Neural crest cell (in vitro differentiated cells): ENCODE measurements at regions not wholly inside any gene's neighbourhood (a gene's known extent, or its start where the extent isn't known, plus 50 kb on each side); places are given as distances from the start of the nearest gene placed in this dataset.

Experiments used
- DNase-seq: peaks from one replicate; pipeline ENCODE4 v3.0.0; 2021; ENCODE audit warnings: low read depth, mixed read lengths, low spot score
- H3K27ac Mint-ChIP-seq: one replicate; pipeline ENCODE4 v1.8.0; 2021; ENCODE audit warnings: mild to moderate bottlenecking, mixed read lengths; ENCODE audit not compliant: unreplicated experiment
- H3K27me3 Mint-ChIP-seq: 2 replicates; pipeline ENCODE4 v1.8.0; 2021; ENCODE audit warnings: low read depth, mild to moderate bottlenecking, mixed read lengths
- H3K36me3 Mint-ChIP-seq: 2 replicates; pipeline ENCODE4 v1.8.0; 2021; ENCODE audit warnings: low read depth, mild to moderate bottlenecking, mixed read lengths
- H3K4me1 Mint-ChIP-seq: 2 replicates; pipeline ENCODE4 v1.8.0; 2021; ENCODE audit warnings: mixed read lengths
- H3K4me3 Mint-ChIP-seq: one replicate; pipeline ENCODE4 v1.8.0; 2021; ENCODE audit warnings: mild to moderate bottlenecking, mixed read lengths
- H3K9me3 Mint-ChIP-seq: 2 replicates; pipeline ENCODE4 v1.8.0; 2021; ENCODE audit warnings: mixed read lengths
- CTCF ChIP-seq: fragments of 200-600 bp; sonication (generic); conservative IDR thresholded peaks from 2 replicates; pipeline ENCODE4 v1.5.0; 2021; ENCODE audit warnings: antibody characterized with exemption, mild to moderate bottlenecking

GRCh38 chr13:31980830-31981229, 50.7 kb upstream of the FRY start:
- Mint-ChIP-seq H3K27me3 (peaks cover 3% of the 10 kb centered on the region), H3K27ac (no peak overlapping the region), H3K36me3 (no peaks in the 10 kb centered on the region), H3K4me1 (no peaks in the 10 kb centered on the region), H3K9me3 (peaks cover 2% of the 10 kb centered on the region), H3K4me3 (no peak overlapping the region)
- DNase-seq, result no peak
- no peak for TF ChIP-seq CTCF
